Body of pancreas (tissue), 4 donors: ENCODE measurements at regions not wholly inside any gene's neighbourhood (a gene's known extent, or its start where the extent isn't known, plus 50 kb on each side); places are given as distances from the start of the nearest gene placed in this dataset.

Source experiments
- CTCF ChIP-seq, 7 experiments: fragments of 450-650 bp in 4 of 7; fragments of 200-600 bp in 3 of 7; sonication (generic) in 3 of 7; IDR thresholded peaks; one replicate each; pipeline ENCODE4 v1.5.1; 2016 to 2019; ENCODE audit warnings: antibody characterized with exemption in 7 of 7
- POLR2A ChIP-seq, 3 donors: fragments of 450-650 bp; IDR thresholded peaks; one replicate each; pipeline ENCODE4 v1.6.1; 2016; ENCODE audit warnings: antibody characterized with exemption in 3 of 3, mild to moderate bottlenecking in 2 of 3

- TF ChIP-seq CTCF (IDR thresholded peaks at IDR 0.05) (no peak), POLR2A (IDR thresholded peaks at IDR 0.05) (no peak)
Observed at GRCh38 chr12:43238281-43238680, 313.7 kb downstream of the ADAMTS20 start.
